ENCODE measurements at regions not wholly inside any gene's neighbourhood (a gene's known extent, or its start where the extent isn't known, plus 50 kb on each side); places are given as distances from the start of the nearest gene placed in this dataset.

- DNase-seq, result no peak
- no peak for ATAC-seq
These were observed 58.7 kb upstream of the ADAMTS3 start for GRCh38 chr4:72627723-72628122.

More at GRCh38 chr4:72627723-72628122, 58.7 kb upstream of the ADAMTS3 start:
- intact Hi-C loops (cut with DNase I), result no loop called here
- Histone ChIP-seq H3K27me3 (no peaks in the 10 kb centered on the region), H3K4me3 (no peak overlapping the region), H3K27ac (no peak overlapping the region), H3K4me1 (no peaks in the 10 kb centered on the region), H3K36me3 (no peaks in the 10 kb centered on the region), H3K9me3 (peaks cover 0 to 4% (median 0%) of the 10 kb centered on the region in 11 donors)
- TF ChIP-seq CTCF (IDR thresholded peaks at IDR 0.05), result no peak
